ENCODE measurements at regions not wholly inside any gene's neighbourhood (a gene's known extent, or its start where the extent isn't known, plus 50 kb on each side); places are given as distances from the start of the nearest gene placed in this dataset.

DNA sequence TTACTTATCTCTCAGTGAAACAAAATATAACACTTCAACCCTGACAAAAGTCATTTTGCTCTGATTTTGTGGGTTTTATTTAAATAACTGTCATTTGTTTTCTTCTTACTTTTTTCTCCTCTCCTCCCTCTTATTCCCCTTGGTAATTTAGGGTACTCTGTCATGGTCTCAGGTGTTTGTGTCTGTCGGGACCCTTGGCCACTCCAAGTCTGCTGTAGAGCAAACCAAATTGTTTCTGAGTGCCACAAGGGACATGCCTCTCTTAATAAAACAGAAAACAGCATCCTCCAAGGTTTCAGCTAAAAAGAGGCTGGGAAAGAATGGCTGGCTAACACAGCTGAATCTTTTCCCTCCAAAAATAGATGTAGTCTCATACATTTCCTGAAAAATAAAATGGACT is 573.1 kb upstream of the KLF12 start:
- no peak for DNase-seq

DNA sequence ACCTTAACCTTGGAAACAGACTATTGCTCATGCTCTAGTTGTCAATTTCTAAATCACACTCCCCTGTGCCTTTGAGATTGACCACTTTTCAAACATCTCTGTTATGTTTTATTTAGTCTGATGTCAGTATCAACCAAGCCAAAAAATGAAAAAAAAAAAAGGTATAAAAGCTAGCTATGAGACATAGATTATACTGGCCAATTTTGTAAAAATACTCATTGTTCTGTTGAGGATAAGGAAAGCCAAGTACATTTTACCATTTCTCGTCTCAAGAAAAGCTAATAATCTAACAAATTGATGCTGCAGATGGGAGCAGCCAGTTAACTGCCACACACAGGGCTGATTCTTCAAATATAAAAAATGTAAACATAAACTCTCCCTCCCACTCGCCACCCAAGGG is 572.6 kb upstream of the KLF12 start:
- DNase-seq = no peak

DNA sequence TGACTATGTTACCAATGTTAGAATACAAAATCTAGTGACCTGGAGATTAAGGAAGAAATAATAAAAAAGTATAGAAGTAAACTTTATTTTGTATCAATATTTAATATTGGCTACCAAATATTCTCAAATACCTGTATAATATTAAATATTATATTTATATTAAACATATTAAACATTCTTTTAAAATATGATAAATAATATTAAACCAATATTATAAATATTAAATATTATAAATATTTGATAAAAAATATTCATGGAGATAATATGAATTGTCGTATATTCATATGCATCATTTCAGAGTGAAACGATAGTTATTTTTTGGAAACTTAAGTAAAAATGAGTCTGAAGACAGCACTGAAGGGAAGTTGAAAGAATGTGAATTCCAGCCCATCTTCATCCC is 571.2 kb upstream of the KLF12 start:
- DNase-seq = no peak

DNA sequence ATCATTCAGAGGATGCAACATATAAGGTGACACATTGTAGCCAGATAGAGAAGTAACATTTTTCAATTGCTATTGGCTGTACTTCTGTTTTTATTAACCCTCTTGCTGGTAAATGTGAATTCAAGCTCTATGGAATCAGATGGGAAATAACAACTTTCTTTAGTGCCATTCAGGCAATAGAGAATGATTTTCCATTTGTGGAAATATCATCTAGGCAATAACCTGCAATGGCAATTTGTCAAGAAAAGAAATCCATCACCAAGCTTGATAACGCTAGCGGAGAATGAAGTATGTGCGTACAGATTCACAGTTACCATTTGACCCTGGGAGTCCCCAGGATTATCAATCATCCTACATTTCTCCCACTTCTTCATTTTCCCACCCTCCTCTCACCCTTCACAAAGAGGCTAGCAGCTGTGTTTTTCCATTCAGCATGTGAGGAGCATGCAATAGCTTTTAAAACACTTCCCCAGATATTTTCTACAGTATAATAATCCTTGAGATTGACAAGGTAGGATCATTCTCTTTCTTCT is 569.7 kb upstream of the KLF12 start:
- no peak for DNase-seq

DNA sequence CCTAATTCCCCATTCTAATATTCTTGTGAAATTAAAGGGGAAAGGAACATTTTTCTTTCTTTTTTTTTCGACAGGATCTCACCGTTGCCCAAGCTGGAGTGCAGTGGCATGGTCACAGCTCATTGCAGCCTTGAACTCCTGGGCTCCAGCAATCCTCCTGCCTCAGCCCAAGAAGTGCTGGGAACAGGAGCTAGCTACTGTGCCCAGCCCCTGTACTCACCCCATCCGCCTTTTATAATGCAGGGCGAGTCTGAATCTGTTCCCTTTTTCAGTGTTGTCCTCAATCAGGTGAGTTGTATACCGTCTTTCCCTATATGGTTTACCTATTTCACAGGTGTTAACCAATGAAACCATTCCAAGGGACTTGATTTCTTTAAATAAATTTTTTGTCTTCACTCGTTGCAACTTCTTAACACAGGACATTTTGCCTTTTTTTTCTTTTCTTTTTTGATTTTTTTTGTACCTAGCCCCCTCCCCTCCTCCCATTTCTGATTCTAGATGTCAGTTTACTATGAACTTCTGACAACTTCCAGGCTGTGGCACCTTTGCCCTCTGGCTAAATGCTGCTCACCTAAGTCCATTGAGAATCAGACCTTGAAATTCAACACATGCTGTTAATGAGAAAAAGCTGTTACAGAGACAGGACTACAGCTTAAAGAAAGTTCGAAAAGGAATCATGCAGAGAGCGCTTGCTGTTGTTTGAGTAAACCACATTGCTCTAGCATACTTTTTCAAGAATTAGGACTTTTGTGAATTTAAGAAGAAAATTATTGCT is 562.1 kb upstream of the KLF12 start:
- DNase-seq = no peak

DNA sequence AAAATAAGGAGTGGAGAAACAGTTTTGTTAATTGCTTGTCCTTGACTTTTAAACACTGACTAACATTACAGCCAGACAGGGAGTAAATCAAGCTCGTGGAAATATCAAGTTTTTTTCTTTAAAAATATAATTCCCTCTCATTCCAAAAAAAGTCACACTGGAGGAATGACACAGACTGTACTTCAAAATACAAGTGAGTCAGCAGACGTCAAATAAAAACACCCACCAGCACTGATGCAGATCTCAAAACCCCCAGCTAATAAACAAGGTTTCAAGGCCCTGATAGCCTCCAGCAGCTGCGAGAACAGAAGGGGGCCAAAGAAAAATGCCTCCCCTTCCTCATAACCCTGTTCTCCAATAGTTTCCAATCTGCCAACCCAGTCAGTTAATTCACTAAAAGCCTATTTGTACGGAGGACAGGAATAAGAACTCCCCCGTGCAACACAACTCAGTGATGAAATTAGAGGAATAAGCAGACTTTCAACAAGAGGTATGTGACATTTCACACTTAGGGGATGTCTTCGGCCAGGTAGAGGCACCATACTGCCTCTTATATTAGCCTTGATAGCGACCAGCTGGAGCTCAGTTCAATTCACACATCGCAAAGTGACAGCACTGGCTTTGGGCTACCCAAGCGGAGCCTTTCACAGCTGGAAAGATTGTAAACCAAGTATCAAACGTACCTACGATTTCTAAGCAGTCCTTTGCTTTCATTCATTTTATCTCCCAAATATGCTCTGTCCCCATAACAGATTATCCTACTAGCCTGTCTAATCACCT is 561.0 kb upstream of the KLF12 start:
- DNase-seq = no peak

DNA sequence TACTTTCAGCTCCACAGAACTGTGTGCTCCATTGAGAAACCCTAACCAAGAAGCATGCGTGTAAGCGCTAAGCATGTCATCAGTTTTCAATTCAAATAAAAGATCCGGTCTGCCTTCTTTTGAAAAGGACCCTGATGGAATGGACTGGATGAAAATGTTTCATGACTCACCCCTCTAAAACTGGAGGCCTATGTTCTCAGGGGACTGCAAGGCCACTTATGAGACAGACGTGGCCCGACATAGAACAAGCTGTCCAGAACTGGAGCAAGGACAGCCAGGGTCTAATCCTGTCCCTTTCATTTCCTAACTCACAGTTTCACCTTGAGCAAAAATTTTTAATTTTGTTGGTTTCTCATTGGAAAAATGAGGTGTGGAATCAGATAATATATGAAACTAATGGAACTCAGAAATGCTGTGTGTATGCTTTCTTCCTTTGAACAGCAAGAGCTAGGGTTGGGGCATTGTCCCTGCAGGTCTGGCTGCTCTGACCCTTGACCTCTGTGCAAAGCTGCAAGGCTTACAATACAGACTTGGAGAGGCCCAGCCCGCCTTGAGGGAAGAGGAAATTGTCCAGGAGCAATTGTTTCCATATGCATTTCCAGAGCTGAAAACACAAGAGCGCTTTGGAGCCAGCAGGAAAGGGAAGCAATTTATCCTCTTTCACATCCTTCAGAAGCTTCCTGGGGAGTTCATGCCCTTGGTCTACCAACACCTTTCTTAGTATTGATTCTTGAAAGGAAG is 553.4 kb upstream of the KLF12 start:
- no peak for DNase-seq

DNA sequence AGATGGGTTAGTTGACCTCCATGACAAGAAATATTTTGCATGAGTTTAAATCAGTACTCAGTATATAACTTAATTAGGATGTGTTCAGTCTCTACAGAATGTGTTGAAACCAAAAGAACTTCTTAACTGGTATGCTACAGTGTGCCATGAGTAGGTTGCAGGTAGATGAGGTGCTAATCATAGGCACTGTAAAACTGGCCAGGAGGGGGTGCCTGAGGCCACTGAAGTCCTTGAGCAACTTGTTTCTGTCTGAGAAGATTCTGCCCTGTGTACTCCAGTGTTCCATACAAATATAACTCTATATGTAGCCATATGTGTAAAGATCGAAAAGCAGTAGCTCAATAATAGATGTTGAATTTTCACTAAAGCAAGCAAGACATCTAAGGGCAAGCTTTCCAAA is 549.2 kb upstream of the KLF12 start:
- DNase-seq = no peak

DNA sequence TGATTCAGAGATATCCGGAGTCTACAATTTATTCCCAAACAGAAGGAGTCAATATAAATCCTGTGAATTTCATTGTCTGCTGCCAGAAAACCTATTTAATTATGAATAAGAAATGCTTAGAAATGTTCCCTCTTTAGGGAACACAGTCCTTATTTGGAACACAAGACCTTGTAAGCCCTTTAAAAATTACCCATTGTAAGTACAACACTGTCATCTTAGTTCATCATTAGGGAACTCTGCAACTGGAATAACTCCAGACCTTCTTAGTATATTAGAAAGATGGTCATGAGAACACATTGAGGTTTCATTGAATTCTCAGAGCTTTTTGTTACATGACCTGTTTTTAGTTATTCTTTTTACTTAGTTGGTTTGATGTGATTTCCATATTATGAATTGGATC is 548.5 kb upstream of the KLF12 start:
- no peak for DNase-seq

DNA sequence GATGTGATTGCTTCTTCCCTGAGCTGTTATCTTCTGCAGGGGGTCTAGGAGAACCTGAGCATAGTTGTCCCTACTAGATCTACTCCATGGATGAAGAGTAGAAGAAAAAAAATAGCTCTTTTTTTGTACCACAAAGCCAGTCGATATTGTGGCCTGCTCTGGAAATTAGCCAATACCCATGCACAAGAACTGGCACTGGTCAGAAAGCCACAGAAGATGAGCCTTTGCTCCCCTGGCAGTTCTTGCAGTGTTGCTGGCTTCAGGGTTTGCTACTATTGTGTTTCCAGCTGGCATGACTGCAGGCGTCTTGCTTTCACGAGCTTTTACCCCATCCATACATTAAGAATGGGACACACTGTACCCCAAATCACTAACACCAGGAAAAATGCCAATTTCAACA is 547.7 kb upstream of the KLF12 start:
- DNase-seq = no peak

DNA sequence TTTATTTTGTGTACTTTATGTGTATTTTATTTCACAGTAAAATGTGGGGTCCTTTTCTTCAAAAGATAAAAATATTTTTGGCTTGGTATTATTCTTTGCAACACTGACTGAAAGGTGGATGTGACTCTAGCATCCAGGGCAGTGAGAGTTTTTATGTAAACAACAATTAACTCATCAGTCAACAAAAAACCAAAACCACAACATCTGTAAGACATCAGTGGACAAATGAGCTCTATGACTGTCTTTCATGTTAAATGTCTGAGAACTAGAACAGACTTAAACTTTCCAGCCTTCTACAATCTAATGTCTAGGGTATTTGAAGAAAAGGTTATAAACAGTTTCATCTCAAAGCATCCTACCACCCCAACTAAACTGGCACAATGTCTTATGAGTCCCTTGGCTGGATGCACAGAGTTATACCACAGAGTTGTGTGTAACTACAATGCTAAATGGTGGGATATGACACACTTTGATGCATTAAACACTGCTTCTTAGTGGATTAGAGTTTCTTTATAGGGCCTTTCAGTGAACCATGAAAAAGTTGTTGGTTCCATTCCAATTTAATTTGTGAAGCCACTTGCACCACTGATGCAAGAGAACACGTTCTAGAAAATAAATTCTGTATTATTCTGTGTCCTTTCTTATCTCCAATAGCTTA is 544.2 kb upstream of the KLF12 start:
- no peak for DNase-seq

DNA sequence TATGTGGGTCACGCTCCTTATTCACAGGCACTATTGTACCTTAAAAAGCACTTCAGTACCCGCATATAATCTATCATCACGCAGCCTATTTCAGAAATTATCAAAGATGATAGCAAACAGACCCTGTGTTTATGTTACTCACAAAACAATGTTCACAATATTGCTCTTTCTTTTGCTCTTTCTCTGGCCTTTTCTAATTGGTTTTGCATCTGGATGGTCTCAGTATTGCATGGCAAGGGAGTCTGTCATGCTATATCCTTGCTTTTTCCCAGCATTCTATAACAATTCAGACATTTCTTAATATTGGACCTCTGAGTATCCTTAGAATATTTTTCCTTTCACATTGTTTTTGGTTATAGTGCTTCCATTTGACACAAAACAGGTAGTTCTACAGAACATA is 541.8 kb upstream of the KLF12 start:
- DNase-seq = no peak

DNA sequence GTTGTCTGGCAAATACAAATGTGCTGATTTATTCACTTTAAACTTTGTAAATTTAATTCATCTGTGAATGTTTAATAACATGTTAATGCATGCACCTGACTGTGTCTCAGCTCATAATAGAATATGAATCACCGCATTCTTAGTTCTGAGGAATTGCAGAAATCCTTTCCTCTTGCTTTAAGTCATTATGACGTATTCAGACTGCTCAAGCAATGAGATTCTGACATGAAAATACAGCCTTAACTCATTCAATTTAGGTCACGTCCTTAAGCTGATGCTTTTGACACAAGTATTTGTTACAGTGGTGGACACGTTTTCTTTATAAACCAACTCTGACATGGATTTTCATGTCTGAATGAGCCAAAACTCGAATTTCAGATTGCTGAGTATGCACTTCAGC is 541.0 kb upstream of the KLF12 start:
- DNase-seq = no peak

DNA sequence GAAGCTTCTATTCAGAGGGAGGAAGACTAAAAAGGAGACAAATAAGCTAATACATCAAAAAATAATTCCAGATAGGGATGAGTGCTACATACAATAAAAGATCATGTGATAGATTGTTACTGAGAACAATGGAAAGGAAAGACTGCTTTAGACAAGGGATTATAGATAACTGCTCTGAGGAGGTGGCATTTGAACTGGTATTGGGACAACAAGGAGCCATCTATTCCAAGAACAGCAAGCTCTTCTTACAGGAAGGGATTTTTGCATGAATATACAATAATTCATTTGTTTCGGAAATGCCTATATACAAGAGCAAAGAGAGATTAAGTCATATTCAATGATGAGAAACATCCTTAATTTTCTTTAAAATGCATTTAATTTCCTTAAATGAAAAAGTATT is 540.5 kb upstream of the KLF12 start:
- DNase-seq = no peak

DNA sequence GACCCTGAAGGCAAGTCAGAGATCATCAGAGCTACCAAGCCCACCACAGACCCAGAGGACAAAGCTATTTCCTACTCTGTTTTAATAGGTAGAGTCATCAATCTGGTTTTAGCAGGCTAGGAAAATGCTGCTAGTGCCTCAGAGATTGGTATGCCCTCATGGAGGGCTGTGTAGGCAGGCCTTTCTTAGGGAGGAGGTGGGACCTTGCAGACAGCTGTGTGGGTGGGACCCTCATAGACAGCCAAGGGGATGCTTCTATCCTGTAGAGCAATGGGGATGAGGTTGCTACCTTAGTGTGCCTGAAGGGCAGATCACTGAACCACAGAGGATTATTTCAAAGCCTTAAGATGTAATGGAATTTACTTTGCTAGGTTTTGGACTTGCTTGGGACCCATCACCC is 534.9 kb upstream of the KLF12 start:
- no peak for DNase-seq

DNA sequence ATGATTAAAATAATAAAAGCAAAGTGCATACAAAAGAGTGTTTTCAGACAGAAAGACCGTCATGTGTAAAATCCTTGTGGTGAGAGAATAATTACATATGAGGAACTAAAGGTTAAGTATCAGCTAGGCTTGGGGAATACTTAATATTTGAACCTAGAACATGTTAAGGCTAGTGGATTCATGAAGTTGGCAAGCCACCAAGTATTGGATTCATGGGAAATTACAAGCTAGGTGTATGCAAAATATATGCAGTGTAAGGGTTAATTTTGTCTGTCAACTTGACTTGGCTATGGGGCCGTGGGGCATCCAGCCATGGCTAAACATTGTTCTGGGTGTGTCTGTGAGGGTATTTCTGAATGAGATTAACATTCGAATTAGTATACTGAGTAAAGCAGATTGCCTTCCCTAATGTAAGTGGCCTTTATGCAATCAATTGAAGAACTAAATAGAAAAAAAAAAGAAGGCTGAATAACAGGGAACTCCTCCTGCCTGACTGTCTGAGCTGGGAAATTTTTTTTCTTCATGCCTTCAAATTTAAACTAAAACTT is 533.5 kb upstream of the KLF12 start:
- DNase-seq = no peak

DNA sequence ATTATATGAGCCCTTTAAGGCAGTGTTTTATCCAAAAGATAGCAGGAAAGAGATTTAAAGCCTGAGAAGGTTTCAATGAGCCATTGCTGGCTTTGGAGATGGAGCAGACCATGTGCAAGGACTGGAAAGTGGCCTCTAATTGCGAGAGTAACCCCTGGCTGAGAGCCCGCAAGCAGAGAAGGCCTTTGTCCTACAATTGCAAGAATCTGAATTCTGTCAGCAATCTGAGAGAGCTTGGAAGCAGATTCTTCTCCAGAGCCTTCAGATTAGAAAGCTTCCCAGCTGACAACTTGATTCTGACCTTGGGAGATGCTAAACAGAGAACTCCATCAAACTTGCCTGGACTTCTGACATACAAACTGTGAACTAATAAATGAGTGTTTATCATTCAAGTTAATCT is 528.7 kb upstream of the KLF12 start:
- DNase-seq = no peak

DNA sequence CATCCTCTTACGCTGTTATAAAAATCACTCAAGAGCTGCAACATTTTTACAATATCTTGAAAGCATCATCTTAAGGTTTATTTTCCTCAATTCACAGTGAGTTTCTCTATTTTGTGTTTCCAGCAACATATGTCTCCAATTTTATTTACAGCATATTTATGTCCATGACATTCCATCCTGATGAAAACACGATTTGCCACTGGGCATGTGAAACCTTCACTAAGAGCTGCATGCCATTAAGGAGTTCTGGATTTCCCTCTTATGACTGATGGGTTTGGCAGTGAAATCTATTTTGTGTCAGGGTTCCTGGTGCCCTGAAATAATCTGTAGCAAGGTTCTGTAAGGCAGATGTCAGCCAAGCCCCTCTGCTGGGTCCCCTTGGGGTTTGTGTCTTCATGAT is 527.6 kb upstream of the KLF12 start:
- DNase-seq = no peak

DNA sequence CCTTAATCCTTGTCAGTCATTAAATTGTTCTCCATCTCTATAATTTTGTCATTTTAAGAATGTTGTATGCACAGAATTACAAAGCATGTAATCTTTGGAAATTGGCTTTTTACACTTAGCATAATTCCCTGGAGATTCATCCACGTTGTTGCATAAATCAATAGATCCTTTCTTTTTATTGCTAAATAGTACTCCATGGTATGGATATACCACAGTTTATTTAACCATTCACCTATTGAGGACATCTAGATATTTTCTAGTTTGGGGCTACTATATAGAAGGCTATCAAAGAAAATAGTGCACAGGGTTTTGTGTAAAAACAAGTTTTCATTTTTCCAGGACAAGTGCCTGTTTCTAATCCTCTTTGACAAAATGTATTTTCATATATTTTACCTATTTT is 523.6 kb upstream of the KLF12 start:
- DNase-seq = no peak

DNA sequence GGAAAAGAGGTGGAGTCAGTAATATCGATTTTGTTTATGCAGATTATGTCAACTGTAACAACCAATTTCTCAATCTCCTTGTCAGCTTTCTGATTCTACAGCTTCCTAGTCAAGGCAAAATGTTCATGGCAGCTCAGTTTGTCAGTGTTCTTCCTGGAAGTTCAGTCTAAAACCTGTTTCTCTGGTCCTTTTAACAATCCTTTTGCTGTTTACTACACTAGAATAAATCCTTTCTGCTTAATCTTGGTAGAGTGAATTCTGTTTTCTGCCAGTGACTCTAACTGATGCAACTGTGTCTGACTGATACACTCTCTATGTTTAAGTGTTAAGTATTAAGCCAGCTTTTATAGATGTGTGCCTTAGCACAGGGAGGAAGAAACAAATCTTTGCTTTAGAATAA is 516.9 kb upstream of the KLF12 start:
- DNase-seq = no peak

DNA sequence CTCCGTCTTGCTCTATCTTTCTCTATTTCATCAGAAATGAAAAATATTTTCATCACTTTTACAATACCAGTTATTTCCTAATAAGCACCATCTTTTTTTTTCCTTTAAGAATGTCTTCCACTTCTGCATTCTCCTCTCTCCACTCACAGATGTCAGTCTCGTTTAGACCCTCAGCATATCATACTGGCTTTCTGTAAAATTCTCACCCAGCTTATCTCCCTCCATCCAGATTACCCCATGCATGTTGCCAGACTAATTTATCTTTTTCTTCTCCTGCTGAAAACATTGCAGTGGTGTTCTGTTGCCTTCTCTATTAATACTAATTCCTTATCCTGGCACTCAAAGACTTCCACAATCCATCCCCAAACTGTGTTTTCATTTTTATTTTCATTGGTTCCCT is 513.8 kb upstream of the KLF12 start:
- no peak for DNase-seq

DNA sequence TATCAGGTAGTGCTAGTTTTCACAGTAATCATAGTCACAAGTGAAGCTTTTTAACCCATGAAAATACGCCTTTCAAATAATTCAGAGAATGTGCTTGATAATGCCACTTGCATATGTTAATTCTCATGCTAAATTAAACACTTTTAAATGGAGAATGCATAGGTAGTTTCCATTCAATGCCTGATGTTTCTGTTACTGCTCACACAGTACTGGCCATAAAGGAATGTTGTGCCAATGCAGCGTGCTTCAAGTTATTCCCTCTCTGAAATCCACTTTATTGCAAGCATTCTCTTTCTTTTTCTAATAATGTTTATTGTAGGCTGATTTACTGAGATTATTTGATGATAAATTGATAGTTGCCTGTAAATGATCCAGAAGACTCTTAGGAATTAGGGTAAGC is 513.0 kb upstream of the KLF12 start:
- no peak for DNase-seq

DNA sequence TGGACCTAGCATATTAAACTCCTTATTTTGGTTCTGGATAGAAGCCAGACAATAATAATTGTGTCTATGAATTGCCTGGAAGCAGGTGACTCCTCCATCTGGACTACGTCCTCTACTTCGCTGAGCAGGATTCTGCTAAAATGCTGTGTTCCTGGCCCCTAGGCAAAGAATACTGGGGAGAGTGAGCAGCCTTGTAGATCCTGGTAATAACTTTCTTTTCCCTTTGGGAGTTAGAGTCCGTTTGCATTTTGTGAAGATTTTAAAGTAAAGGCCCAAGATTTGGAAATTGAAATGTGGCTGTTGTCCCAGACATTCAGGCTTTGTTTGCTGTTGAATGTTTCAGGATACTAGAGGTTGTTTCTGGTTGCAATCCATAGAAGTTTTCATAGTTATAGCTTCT is 511.9 kb upstream of the KLF12 start:
- DNase-seq = no peak
